Smooth muscle cell (in vitro differentiated cells): ENCODE measurements at regions not wholly inside any gene's neighbourhood (a gene's known extent, or its start where the extent isn't known, plus 50 kb on each side); places are given as distances from the start of the nearest gene placed in this dataset.

Source experiments
- DNase-seq: peaks from one replicate; lab custom pipeline; 2025; ENCODE audit not compliant: unreplicated experiment; lab: John Stamatoyannopoulos, UW
- H2AFZ ChIP-seq: fragments of 200-600 bp; sonication (generic); 2 replicates; pipeline ENCODE4 v1.6.0; 2016; ENCODE audit warnings: antibody characterized with exemption, low read depth, mild to moderate bottlenecking
- H3F3A ChIP-seq: fragments of 200-600 bp; sonication (generic); 2 replicates; pipeline ENCODE4 v1.6.0; 2017; ENCODE audit warnings: antibody characterized with exemption, low read depth
- H3K27ac ChIP-seq: fragments of 200-600 bp; sonication (generic); 2 replicates; pipeline ENCODE4 v1.5.1; 2016; ENCODE audit warnings: low read depth, mild to moderate bottlenecking
- H3K27me3 ChIP-seq: fragments of 200-600 bp; sonication (generic); 2 replicates; pipeline ENCODE4 v1.6.1; 2016; ENCODE audit warnings: low read depth, mild to moderate bottlenecking
- H3K36me3 ChIP-seq: fragments of 200-600 bp; sonication (generic); 2 replicates; pipeline ENCODE4 v1.5.1; 2016; ENCODE audit warnings: low read depth
- H3K4me1 ChIP-seq: fragments of 200-600 bp; sonication (generic); 2 replicates; pipeline ENCODE4 v1.5.1; 2016; ENCODE audit warnings: low read depth
- H3K4me2 ChIP-seq: fragments of 200-600 bp; sonication (generic); 2 replicates; pipeline ENCODE4 v1.6.0; 2016; ENCODE audit warnings: mild to moderate bottlenecking
- H3K4me3 ChIP-seq: fragments of 200-600 bp; sonication (generic); 2 replicates; pipeline ENCODE4 v1.5.1; 2016; ENCODE audit warnings: mild to moderate bottlenecking
- H3K79me2 ChIP-seq: fragments of 200-600 bp; sonication (generic); 2 replicates; pipeline ENCODE4 v1.6.0; 2016; ENCODE audit warnings: low read depth, mild to moderate bottlenecking
- H3K9ac ChIP-seq: fragments of 200-600 bp; sonication (generic); 2 replicates; pipeline ENCODE4 v1.6.0; 2016; ENCODE audit warnings: low read depth
- H3K9me3 ChIP-seq: fragments of 200-600 bp; sonication (generic); replicated peaks from 2 replicates; pipeline ENCODE4 v1.5.1; 2016; ENCODE audit warnings: low read depth
- H4K20me1 ChIP-seq: fragments of 200-600 bp; sonication (generic); 2 replicates; pipeline ENCODE4 v1.6.0; 2016; ENCODE audit warnings: low read depth
- CTCF ChIP-seq: fragments of 200-600 bp; sonication (generic); IDR thresholded peaks from 2 replicates; pipeline ENCODE4 v1.5.1; 2017; ENCODE audit warnings: borderline replicate concordance, mild to moderate bottlenecking, antibody characterized with exemption; ENCODE audit not compliant: insufficient read depth, poor library complexity, severe bottlenecking
- WGBS: methylation state at CpG from one replicate; pipeline ENCODE4 v1.1.7; 2016; ENCODE audit warnings: low lambda C conversion rate; 5-methylcytosine and 5-hydroxymethylcytosine counted together

- Histone ChIP-seq H2AFZ (no peak overlapping the region), H3K9me3 (no peaks in the 10 kb centered on the region), H3K27me3 (no peaks in the 10 kb centered on the region), H3K27ac (no peak overlapping the region), H3F3A (no peaks in the 10 kb centered on the region), H3K9ac (no peak overlapping the region), H3K36me3 (no peaks in the 10 kb centered on the region), H3K79me2 (no peaks in the 10 kb centered on the region), H3K4me1 (no peaks in the 10 kb centered on the region), H3K4me2 (no peak overlapping the region), H3K4me3 (no peak overlapping the region), H4K20me1 (no peaks in the 10 kb centered on the region)
- WGBS = 83% methylated on average over 1 of the region's 1 CpG
- no peak for DNase-seq
- TF ChIP-seq CTCF = no peak
Measured at GRCh38 chr3:102699819-102700140, 265.0 kb downstream of the ZPLD1 start.

- no peak overlapping the region for H3K27ac ChIP-seq
- no peaks in the 10 kb centered on the region for H3K27me3 ChIP-seq
- no peaks in the 10 kb centered on the region for H4K20me1 ChIP-seq
- TF ChIP-seq CTCF = no peak
- no peaks in the 10 kb centered on the region for H3K4me1 ChIP-seq
- H3K4me2 ChIP-seq = no peak overlapping the region
- no peaks in the 10 kb centered on the region for H3K79me2 ChIP-seq
- no peak overlapping the region for H3K9ac ChIP-seq
- 80% methylated on average over 5 of the region's 5 CpGs for WGBS
- DNase-seq = no peak
- no peaks in the 10 kb centered on the region for H3K9me3 ChIP-seq
- H3K4me3 ChIP-seq = no peak overlapping the region
- no peak overlapping the region for H2AFZ ChIP-seq
- no peaks in the 10 kb centered on the region for H3K36me3 ChIP-seq
- H3F3A ChIP-seq = no peaks in the 10 kb centered on the region
Measured at GRCh38 chr3:102712896-102713295, 278.1 kb downstream of the ZPLD1 start.

- H3K4me2 ChIP-seq = no peak overlapping the region
- no peaks in the 10 kb centered on the region for H4K20me1 ChIP-seq
- H3K27ac ChIP-seq = no peak overlapping the region
- no peaks in the 10 kb centered on the region for H3K9me3 ChIP-seq
- DNase-seq = no peak
- no peak overlapping the region for H3K9ac ChIP-seq
- H2AFZ ChIP-seq = no peak overlapping the region
- H3K4me1 ChIP-seq = no peaks in the 10 kb centered on the region
- no peak for TF ChIP-seq CTCF
- H3F3A ChIP-seq = no peaks in the 10 kb centered on the region
- H3K4me3 ChIP-seq = no peak overlapping the region
- no peaks in the 10 kb centered on the region for H3K79me2 ChIP-seq
- no peaks in the 10 kb centered on the region for H3K36me3 ChIP-seq
- 83% methylated on average over 3 of the region's 3 CpGs for WGBS
- no peaks in the 10 kb centered on the region for H3K27me3 ChIP-seq
Measured at GRCh38 chr3:102714567-102714966, 279.8 kb downstream of the ZPLD1 start.

- Histone ChIP-seq H3K9ac (no peak overlapping the region), H3K36me3 (no peaks in the 10 kb centered on the region), H3K4me3 (no peak overlapping the region), H3K27ac (peak overlapping the region; percentile 60), H3K4me1 (no peaks in the 10 kb centered on the region), H3K27me3 (no peaks in the 10 kb centered on the region), H3F3A (no peaks in the 10 kb centered on the region), H4K20me1 (no peaks in the 10 kb centered on the region), H3K9me3 (no peaks in the 10 kb centered on the region), H3K79me2 (no peaks in the 10 kb centered on the region), H3K4me2 (no peak overlapping the region), H2AFZ (no peak overlapping the region)
- TF ChIP-seq CTCF = no peak
- WGBS = 93% methylated on average over 2 of the region's 2 CpGs
- no peak for DNase-seq
Measured at GRCh38 chr3:102715030-102715697, 280.3 kb downstream of the ZPLD1 start.
